ENCODE measurements at regions not wholly inside any gene's neighbourhood (a gene's known extent, or its start where the extent isn't known, plus 50 kb on each side); places are given as distances from the start of the nearest gene placed in this dataset.

DNA sequence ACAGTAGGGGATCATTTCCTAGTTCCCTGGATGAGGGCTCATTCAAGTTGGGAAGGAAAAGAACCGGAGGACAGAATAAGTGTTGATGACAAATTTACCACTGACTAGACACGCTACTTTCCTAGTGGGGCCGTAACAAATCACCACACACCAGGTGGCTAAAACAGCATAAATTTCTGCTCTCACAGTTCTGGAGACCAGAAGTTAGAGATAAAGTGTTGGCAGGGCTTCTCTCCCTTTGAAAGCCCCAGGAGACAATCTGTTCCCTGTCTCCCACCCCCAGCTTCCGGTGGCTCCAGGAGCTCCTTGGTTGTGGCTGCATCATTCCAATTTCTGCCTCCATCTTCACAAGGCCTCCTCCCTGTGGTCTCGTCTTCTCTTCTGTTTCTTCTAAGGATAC is 65.4 kb upstream of the ARGLU1 start:
- H3K4me3 ChIP-seq (replicated peaks; ENCODE audit: low read depth, low read length): no peak overlapping the region
- DNase-seq (ENCODE audit: extremely low read depth, insufficient read length): no peak
- TF ChIP-seq, protein P1, sequence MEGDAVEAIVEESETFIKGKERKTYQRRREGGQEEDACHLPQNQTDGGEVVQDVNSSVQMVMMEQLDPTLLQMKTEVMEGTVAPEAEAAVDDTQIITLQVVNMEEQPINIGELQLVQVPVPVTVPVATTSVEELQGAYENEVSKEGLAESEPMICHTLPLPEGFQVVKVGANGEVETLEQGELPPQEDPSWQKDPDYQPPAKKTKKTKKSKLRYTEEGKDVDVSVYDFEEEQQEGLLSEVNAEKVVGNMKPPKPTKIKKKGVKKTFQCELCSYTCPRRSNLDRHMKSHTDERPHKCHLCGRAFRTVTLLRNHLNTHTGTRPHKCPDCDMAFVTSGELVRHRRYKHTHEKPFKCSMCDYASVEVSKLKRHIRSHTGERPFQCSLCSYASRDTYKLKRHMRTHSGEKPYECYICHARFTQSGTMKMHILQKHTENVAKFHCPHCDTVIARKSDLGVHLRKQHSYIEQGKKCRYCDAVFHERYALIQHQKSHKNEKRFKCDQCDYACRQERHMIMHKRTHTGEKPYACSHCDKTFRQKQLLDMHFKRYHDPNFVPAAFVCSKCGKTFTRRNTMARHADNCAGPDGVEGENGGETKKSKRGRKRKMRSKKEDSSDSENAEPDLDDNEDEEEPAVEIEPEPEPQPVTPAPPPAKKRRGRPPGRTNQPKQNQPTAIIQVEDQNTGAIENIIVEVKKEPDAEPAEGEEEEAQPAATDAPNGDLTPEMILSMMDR (IDR thresholded peaks at IDR 0.05; ENCODE audit: insufficient read depth, low read length, poor library complexity, severe bottlenecking): no peak
- no peaks in the 10 kb centered on the region for H3K36me3 ChIP-seq (ENCODE audit: control insufficient read depth, insufficient read depth, low read length)
- H3K27me3 ChIP-seq (replicated peaks; ENCODE audit: control insufficient read depth, insufficient read depth, low read length): no peaks in the 10 kb centered on the region

DNA sequence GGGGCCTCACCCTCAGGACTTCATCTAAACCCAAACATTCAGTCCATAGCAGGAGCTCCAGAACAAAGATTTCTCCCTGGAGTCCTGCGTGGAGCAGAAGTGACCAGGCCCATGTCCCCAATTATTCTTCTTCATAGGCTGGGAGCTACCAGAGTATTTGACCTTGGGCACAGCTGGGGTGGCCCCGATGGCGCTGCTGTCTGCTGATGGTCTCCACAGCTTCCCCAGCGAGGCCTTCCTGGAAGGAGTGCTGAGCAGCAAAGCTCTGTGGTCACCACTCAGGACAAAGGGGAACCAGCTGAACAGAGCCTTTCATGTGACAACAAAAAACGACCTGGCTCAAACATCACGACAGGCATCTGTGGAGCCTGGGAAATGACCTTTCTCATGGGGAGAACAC is 62.7 kb upstream of the ARGLU1 start:
- no peaks in the 10 kb centered on the region for H3K36me3 ChIP-seq (ENCODE audit: control insufficient read depth, insufficient read depth, low read length)
- no peak for DNase-seq (ENCODE audit: extremely low read depth, insufficient read length)
- TF ChIP-seq, protein P1 (IDR thresholded peaks at IDR 0.05; ENCODE audit: insufficient read depth, low read length, poor library complexity, severe bottlenecking): no peak
- H3K4me3 ChIP-seq (replicated peaks; ENCODE audit: low read depth, low read length): no peak overlapping the region
- no peaks in the 10 kb centered on the region for H3K27me3 ChIP-seq (replicated peaks; ENCODE audit: control insufficient read depth, insufficient read depth, low read length)

DNA sequence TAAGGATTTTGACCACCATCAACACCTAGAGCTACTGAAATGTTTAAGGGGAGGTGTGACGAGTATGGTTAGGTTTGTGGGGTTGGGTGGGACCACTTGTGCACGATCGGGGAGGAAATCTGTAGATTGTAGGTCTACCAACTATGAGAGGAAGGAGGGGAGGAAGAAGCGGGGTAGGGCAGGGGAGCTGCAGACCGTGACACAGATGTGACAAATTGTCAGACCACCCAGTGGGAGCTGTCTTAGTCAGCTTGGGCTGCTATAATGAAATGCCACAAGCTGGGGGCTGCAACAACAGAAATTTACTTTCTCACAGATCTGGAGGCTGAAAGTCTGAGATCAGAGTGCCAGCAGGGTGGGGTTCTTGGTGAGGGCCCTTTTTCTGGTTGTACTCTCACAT is 62.2 kb upstream of the ARGLU1 start:
- Histone ChIP-seq H3K27me3 (replicated peaks; ENCODE audit: control insufficient read depth, insufficient read depth, low read length) (no peaks in the 10 kb centered on the region), H3K4me3 (replicated peaks; ENCODE audit: low read depth, low read length) (no peak overlapping the region), H3K36me3 (ENCODE audit: control insufficient read depth, insufficient read depth, low read length) (no peaks in the 10 kb centered on the region)
- TF ChIP-seq, protein P1 (IDR thresholded peaks at IDR 0.05; ENCODE audit: insufficient read depth, low read length, poor library complexity, severe bottlenecking): no peak
- DNase-seq (ENCODE audit: extremely low read depth, insufficient read length): no peak

DNA sequence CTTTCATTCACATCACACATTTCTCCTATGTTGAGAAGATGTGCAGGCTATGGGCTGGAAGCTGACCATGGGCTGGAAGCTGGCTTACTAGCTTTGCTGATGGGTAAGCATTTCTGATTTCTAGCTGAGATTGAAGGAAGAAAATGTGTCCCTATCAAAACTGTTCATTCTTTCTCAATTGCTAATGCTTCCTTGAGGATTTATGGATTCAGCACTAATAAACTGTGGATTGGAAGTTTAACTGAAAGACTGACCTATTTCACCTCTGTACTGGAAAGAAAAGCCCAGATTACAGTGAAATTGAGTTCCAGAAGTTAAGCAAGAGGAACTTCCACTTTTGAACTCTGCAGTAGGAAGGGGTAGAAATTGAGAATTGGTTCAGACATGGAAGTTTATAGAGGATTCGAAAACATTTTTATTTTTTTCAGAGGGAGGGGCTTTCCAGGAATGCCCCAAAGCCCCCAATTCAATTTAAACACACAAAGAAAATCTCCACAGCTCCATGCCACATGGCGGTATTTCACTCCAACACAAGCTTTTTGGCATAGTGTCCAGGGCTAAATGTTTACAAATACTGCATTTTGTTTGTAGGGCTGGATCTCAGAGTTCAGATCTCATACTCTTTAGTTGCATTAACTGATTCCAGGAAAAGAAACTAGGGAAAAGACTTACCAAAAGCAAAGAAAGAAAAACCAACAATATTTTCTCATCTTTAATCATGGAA is 61.2 kb upstream of the ARGLU1 start:
- TF ChIP-seq, protein P1 (IDR thresholded peaks at IDR 0.05; ENCODE audit: insufficient read depth, low read length, poor library complexity, severe bottlenecking): no peak
- H3K27me3 ChIP-seq (replicated peaks; ENCODE audit: control insufficient read depth, insufficient read depth, low read length): no peaks in the 10 kb centered on the region
- DNase-seq (ENCODE audit: extremely low read depth, insufficient read length): no peak
- no peak overlapping the region for H3K4me3 ChIP-seq (replicated peaks; ENCODE audit: low read depth, low read length)
- H3K36me3 ChIP-seq (ENCODE audit: control insufficient read depth, insufficient read depth, low read length): no peaks in the 10 kb centered on the region

DNA sequence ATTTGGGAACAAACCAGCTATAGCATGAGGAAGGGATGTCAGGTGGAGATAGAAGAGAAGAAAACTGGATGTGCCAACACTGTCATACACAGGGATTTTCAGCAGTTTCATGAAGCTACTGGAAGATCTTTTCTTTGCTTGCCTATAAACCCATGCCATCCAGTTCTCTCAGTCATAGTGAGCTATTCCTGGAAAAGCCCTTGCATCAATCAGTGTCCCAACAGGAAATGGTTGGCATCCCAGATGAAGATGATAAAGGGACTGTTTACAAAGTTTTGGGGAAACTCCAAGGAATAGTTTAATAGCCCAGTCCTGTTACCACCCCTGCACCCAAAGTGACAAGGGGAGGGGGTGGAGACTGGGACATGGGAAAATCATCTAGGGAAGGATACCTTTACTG is 58.5 kb upstream of the ARGLU1 start:
- DNase-seq (ENCODE audit: extremely low read depth, insufficient read length): no peak
- TF ChIP-seq, protein P1 (IDR thresholded peaks at IDR 0.05; ENCODE audit: insufficient read depth, low read length, poor library complexity, severe bottlenecking): no peak

DNA sequence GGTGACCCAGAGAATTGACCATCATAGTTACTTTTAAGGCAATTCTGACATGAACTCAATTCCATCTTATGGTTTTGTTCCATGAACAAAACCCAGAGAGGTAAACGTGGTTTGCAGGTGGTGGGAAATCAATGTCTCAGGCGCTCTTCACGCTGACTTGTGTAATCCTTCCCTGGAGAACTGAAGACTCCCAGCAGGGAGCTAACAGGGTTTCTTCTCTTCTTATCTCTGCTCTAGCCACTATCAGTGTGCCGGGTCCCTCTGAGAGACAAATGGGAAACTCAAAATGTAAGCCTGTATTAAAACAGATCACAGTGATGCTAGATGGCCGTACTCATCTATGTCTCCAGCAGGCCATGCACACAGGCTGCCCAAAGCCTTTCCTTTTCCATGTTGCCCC is 57.6 kb upstream of the ARGLU1 start:
- TF ChIP-seq, protein P1 (IDR thresholded peaks at IDR 0.05; ENCODE audit: insufficient read depth, low read length, poor library complexity, severe bottlenecking): no peak
- no peak for DNase-seq (ENCODE audit: extremely low read depth, insufficient read length)
- no peak overlapping the region for H3K4me3 ChIP-seq (replicated peaks; ENCODE audit: low read depth, low read length)
- no peaks in the 10 kb centered on the region for H3K27me3 ChIP-seq (replicated peaks; ENCODE audit: control insufficient read depth, insufficient read depth, low read length)
- H3K36me3 ChIP-seq (ENCODE audit: control insufficient read depth, insufficient read depth, low read length): no peaks in the 10 kb centered on the region

More for the DNA sequence above, 58.5 kb upstream of the ARGLU1 start:
- H3K27me3 ChIP-seq (replicated peaks; ENCODE audit: control insufficient read depth, insufficient read depth, low read length): no peaks in the 10 kb centered on the region
- H3K36me3 ChIP-seq (ENCODE audit: control insufficient read depth, insufficient read depth, low read length): no peaks in the 10 kb centered on the region
- no peak overlapping the region for H3K4me3 ChIP-seq (replicated peaks; ENCODE audit: low read depth, low read length)
